T-cell (primary cell): ENCODE measurements at regions not wholly inside any gene's neighbourhood (a gene's known extent, or its start where the extent isn't known, plus 50 kb on each side); places are given as distances from the start of the nearest gene placed in this dataset.

Experiments
- ATAC-seq, 4 experiments: fragments of 200-7000 bp in 3 of 4; fragments of 150-1000 bp in 1 of 4; cut with Tn5 transposase; replicated peaks in 1 of 4; 1 replicate in 3 of 4; 2 replicates in 1 of 4; pipeline ENCODE4 v1.10.0; 2021; ENCODE audit warnings: moderate library complexity in 3 of 4, mild to moderate bottlenecking in 2 of 4, moderate number of reproducible peaks in 1 of 4
- CTCF ChIA-PET, 2 donors: fragments of 300-600 bp; sonication (Branson Sonifier 250); formaldehyde crosslinking; loops; one replicate each; lab custom pipeline; 2022; ENCODE audit warnings: antibody characterized with exemption in 2 of 2; lab: Charles Lee
- POLR2A ChIA-PET, 2 donors: fragments of 300-600 bp; sonication (Branson Sonifier 250); formaldehyde crosslinking; loops; one replicate each; lab custom pipeline; 2022; ENCODE audit warnings: antibody characterized with exemption in 2 of 2; lab: Charles Lee
- DNase-seq, 35 experiments: peaks; one replicate each; pipeline versions ENCODE4 v3.0.0 to v3.0.0-alpha.2; 2013 to 2023
- H3K27ac ChIP-seq: one replicate; pipeline ENCODE4 v1.5.1; 2013; ENCODE audit warnings: low read length
- H3K27me3 ChIP-seq, 2 experiments: replicated peaks in 1 of 2; 1 replicate in 1 of 2; 2 replicates in 1 of 2; pipeline versions ENCODE4 v1.6.1 to v1.7.0; 2013; ENCODE audit warnings: low read length in 1 of 2, mixed read lengths in 1 of 2; ENCODE audit not compliant: control insufficient read depth in 2 of 2, insufficient read depth in 2 of 2; ENCODE audit errors: extremely low read depth in 1 of 2
- H3K36me3 ChIP-seq, 2 donors: 1 replicate in 1 of 2; 2 replicates in 1 of 2; pipeline versions ENCODE4 v1.6.1 to v1.7.0; 2013; ENCODE audit warnings: low read length in 1 of 2; ENCODE audit not compliant: control insufficient read depth in 2 of 2, insufficient read depth in 1 of 2; ENCODE audit errors: extremely low read depth in 1 of 2
- H3K4me1 ChIP-seq, 2 experiments: 1 replicate in 1 of 2; 2 replicates in 1 of 2; pipeline versions ENCODE4 v1.6.1 to v1.7.0; 2013; ENCODE audit warnings: low read length in 2 of 2, mixed read lengths in 1 of 2; ENCODE audit not compliant: insufficient read depth in 2 of 2, control insufficient read depth in 1 of 2; ENCODE audit errors: extremely low read depth in 1 of 2
- H3K4me3 ChIP-seq, 2 donors: 1 replicate in 1 of 2; 2 replicates in 1 of 2; pipeline versions ENCODE4 v1.5.1 to v1.7.0; 2013; ENCODE audit warnings: mild to moderate bottlenecking in 2 of 2, low read length in 1 of 2, moderate library complexity in 1 of 2; ENCODE audit not compliant: control insufficient read depth in 1 of 2; ENCODE audit errors: extremely low read depth in 1 of 2
- H3K9me3 ChIP-seq: 2 replicates; pipeline ENCODE4 v1.7.0; 2013
- H3K27ac Mint-ChIP-seq, 2 donors: one replicate each; pipeline ENCODE4 v1.8.0; 2020 to 2021; ENCODE audit warnings: mild to moderate bottlenecking in 2 of 2, mixed read lengths in 2 of 2
- H3K27me3 Mint-ChIP-seq, 2 donors: one replicate each; pipeline ENCODE4 v1.8.0; 2021 to 2022; ENCODE audit warnings: mixed read lengths in 2 of 2
- H3K36me3 Mint-ChIP-seq: one replicate; pipeline ENCODE4 v1.8.0; 2021; ENCODE audit warnings: mixed read lengths
- H3K4me1 Mint-ChIP-seq, 3 donors: one replicate each; pipeline ENCODE4 v1.8.0; 2020 to 2022; ENCODE audit warnings: mixed read lengths in 3 of 3, mild to moderate bottlenecking in 1 of 3
- H3K4me3 Mint-ChIP-seq, 3 donors: one replicate each; pipeline ENCODE4 v1.8.0; 2020 to 2022; ENCODE audit warnings: mild to moderate bottlenecking in 3 of 3, mixed read lengths in 3 of 3, moderate library complexity in 3 of 3
- H3K9me3 Mint-ChIP-seq, 3 donors: one replicate each; pipeline ENCODE4 v1.8.0; 2020 to 2022; ENCODE audit warnings: mixed read lengths in 3 of 3
- WGBS: methylation state at CpG from one replicate; pipeline ENCODE4 v1.1.5; 2013; ENCODE audit warnings: missing lambda C conversion rate; ENCODE audit not compliant: insufficient coverage; 5-methylcytosine and 5-hydroxymethylcytosine counted together

DNA sequence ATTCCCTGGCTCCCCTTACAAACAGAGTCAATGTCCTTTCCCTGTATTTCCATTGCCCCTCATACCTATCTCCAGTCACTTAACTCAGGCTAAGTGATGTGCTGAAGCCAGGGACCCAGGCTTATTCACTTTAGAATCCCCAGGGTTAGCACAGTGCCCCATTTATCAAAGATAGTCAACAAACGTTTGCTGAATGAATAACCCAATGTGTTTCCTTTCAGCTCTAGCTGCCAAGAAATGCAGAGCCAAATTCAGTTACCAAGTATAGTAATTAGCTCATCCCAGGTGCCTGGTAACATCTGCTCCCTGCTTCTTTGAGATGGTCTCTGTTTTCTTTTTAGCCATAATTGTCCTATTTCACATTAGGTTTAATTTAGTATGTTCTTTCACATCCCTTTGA is 189.5 kb downstream of the PHLDA1 start:
- Histone ChIP-seq H3K4me3 (no peak overlapping the region), H3K27ac (no peak overlapping the region), H3K4me1 (no peaks in the 10 kb centered on the region), H3K27me3 (no peaks in the 10 kb centered on the region), H3K36me3 (no peaks in the 10 kb centered on the region), H3K9me3 (no peaks in the 10 kb centered on the region)
- POLR2A ChIA-PET: no interaction called here
- DNase-seq: no peak
- peaks cover 0 to 7% of the 10 kb centered on the region in 2 donors for H3K27me3 Mint-ChIP-seq
- CTCF ChIA-PET: no interaction called here
- H3K9me3 Mint-ChIP-seq: peaks cover 0 to 14% (median 5%) of the 10 kb centered on the region in 3 donors
- no peaks in the 10 kb centered on the region for H3K36me3 Mint-ChIP-seq
- WGBS: 29% methylated on average over 1 of the region's 1 CpG
- H3K4me3 Mint-ChIP-seq: no peak overlapping the region
- no peak overlapping the region for H3K27ac Mint-ChIP-seq
- no peak for ATAC-seq
- no peaks in the 10 kb centered on the region for H3K4me1 Mint-ChIP-seq

DNA sequence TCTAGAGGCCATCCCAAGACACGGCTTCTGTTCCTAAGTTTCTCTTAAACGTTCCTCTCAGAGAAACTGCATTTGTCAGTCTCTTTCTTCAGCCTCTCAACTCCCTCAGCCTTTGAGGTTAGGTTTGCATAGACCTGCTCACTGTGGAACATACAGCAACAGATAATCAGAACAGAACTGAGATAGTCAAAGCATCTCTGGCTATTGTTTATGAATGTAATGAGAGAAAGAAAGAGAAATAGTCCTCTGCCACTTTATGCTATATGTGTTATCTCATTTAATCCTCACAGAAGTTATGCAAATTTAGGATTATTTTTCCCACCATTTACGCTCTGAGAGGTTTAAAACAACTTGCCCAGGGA is 190.6 kb downstream of the PHLDA1 start:
- Mint-ChIP-seq H3K27me3 (peaks cover 1 to 6% of the 10 kb centered on the region in 2 donors), H3K9me3 (peaks cover 0 to 8% (median 5%) of the 10 kb centered on the region in 3 donors), H3K4me1 (no peaks in the 10 kb centered on the region), H3K27ac (no peak overlapping the region), H3K36me3 (no peaks in the 10 kb centered on the region), H3K4me3 (no peak overlapping the region)
- ChIA-PET CTCF (no interaction called here), POLR2A (no interaction called here)
- WGBS: 60% methylated on average over 1 of the region's 3 CpGs
- H3K27ac ChIP-seq: no peak overlapping the region
- ATAC-seq (no peak), DNase-seq (no peak)
- H3K27me3 ChIP-seq: no peaks in the 10 kb centered on the region
- H3K9me3 ChIP-seq: no peaks in the 10 kb centered on the region
- H3K4me3 ChIP-seq: no peak overlapping the region
- no peaks in the 10 kb centered on the region for H3K36me3 ChIP-seq
- no peaks in the 10 kb centered on the region for H3K4me1 ChIP-seq

DNA sequence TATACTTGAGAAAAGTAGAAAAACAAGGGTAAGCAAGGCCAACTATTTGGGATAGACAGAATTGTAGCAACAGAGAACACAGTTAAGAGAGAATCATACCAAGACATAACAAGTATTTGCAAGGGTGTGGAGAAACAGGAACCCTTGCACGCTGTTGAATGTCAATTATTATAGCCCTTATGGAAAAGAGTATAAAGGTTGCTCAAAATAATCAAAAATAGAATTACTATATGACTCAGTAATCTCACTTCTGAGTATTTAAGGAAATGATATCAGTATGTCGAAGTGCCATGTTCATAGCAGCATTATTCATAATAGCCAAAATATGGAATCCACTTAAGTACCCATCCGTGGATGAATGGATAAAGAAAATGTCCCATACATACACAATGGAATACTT is 193.3 kb downstream of the PHLDA1 start:
- H3K4me3 ChIP-seq: no peak overlapping the region
- peaks cover 4 to 11% of the 10 kb centered on the region in 2 donors for H3K27me3 Mint-ChIP-seq
- no peaks in the 10 kb centered on the region for H3K36me3 ChIP-seq
- no peak overlapping the region for H3K27ac ChIP-seq
- DNase-seq (no peak), ATAC-seq (no peak)
- no CpG with 5 or more reads among the region's 3 CpGs for WGBS
- H3K36me3 Mint-ChIP-seq: no peaks in the 10 kb centered on the region
- CTCF ChIA-PET: no interaction called here
- POLR2A ChIA-PET: no interaction called here
- no peak overlapping the region for H3K4me3 Mint-ChIP-seq
- no peak overlapping the region for H3K27ac Mint-ChIP-seq
- H3K4me1 ChIP-seq: no peaks in the 10 kb centered on the region
- H3K9me3 ChIP-seq: no peaks in the 10 kb centered on the region
- H3K9me3 Mint-ChIP-seq: peaks cover 0 to 5% (median 5%) of the 10 kb centered on the region in 3 donors
- no peaks in the 10 kb centered on the region for H3K4me1 Mint-ChIP-seq
- no peaks in the 10 kb centered on the region for H3K27me3 ChIP-seq

DNA sequence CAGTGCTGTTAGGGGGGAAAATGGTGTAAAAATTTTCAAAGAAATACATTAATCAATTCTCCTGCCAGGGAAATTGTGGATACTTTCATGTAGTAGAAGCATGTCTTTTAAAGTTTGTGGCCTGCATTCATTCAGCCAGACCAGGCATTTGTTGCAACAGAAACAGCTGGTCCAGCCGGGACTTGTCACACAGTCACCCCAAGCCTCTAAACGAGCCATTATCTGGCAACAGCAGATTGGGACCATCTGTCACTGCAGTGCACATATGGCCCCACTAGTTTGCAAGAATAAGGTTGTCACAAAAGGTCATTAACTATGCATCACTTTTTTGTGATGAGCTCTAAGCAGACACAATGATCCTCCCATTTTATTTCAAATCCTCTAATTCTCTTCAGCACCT is 193.9 kb downstream of the PHLDA1 start:
- Histone ChIP-seq H3K36me3 (no peaks in the 10 kb centered on the region), H3K27ac (no peak overlapping the region), H3K4me3 (no peak overlapping the region), H3K4me1 (no peaks in the 10 kb centered on the region), H3K27me3 (no peaks in the 10 kb centered on the region), H3K9me3 (no peaks in the 10 kb centered on the region)
- H3K27me3 Mint-ChIP-seq: peaks cover 4 to 11% of the 10 kb centered on the region in 2 donors
- H3K27ac Mint-ChIP-seq: no peak overlapping the region
- ChIA-PET CTCF (no interaction called here), POLR2A (no interaction called here)
- H3K9me3 Mint-ChIP-seq: peaks cover 0 to 5% (median 5%) of the 10 kb centered on the region in 3 donors
- 88% methylated on average over 2 of the region's 2 CpGs for WGBS
- H3K4me3 Mint-ChIP-seq: no peak overlapping the region
- ATAC-seq (no peak), DNase-seq (no peak)
- H3K36me3 Mint-ChIP-seq: no peaks in the 10 kb centered on the region
- no peaks in the 10 kb centered on the region for H3K4me1 Mint-ChIP-seq

DNA sequence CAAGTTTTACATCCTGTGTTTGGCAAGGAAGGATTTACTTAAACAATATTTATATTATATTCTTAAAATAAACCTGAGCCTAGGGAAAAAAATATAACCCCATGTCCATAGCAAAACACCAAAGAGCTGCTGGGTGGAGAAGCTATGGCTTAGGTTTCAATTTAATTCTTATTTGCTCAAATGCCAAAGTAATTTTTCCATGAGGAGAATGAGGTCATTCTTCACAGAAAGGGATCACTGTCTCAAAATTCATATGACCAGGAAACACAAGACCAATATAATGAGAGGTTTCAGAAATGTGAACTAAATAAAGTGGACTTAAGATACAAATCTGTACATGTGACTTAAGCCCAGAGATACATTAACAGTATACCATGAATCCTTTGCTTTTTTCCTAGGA is 195.0 kb downstream of the PHLDA1 start:
- Histone ChIP-seq H3K36me3 (no peaks in the 10 kb centered on the region), H3K27ac (no peak overlapping the region), H3K4me1 (no peaks in the 10 kb centered on the region), H3K9me3 (no peaks in the 10 kb centered on the region), H3K27me3 (no peaks in the 10 kb centered on the region), H3K4me3 (no peak overlapping the region)
- CTCF ChIA-PET: no interaction called here
- peaks cover 0 to 5% (median 5%) of the 10 kb centered on the region in 3 donors for H3K9me3 Mint-ChIP-seq
- no peak overlapping the region for H3K27ac Mint-ChIP-seq
- peaks cover 4 to 7% of the 10 kb centered on the region in 2 donors for H3K27me3 Mint-ChIP-seq
- DNase-seq (no peak), ATAC-seq (no peak)
- H3K4me1 Mint-ChIP-seq: no peaks in the 10 kb centered on the region
- no peak overlapping the region for H3K4me3 Mint-ChIP-seq
- POLR2A ChIA-PET: no interaction called here
- no peaks in the 10 kb centered on the region for H3K36me3 Mint-ChIP-seq

DNA sequence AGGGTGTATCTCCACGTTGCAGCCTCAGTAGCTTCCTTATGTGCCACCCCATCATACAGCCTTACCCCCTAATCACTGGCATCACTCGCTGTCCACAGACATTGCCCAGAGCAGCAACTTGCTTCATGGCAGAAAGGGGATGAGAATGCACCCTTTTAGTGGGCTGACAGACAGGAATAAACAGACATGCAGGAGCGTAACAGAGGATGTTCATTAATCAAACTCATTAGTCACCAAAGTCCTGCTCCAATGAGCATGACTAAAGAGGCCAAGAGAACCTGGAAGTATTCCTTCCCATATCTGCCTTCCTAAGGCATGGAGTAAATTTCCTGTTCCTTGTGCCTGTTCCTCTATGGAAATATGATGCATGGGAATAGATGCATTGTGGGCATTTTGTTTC is 197.0 kb downstream of the PHLDA1 start:
- CTCF ChIA-PET: interaction anchor here in 1 of 2 donors (0.6 kb wide), 1 partner anchor 58 kb away, joined by 3 read pairs; no protein-coding TSS in a partner anchor
- POLR2A ChIA-PET: interaction anchor here in 1 of 2 donors (0.6 kb wide), 1 partner anchor 283 kb away, joined by 4 read pairs; no protein-coding TSS in a partner anchor
- H3K4me1 Mint-ChIP-seq: no peaks in the 10 kb centered on the region
- no peak overlapping the region for H3K27ac Mint-ChIP-seq
- peaks cover 4 to 7% of the 10 kb centered on the region in 2 donors for H3K27me3 Mint-ChIP-seq
- 80% methylated on average over 2 of the region's 3 CpGs for WGBS
- peaks cover 0 to 5% (median 5%) of the 10 kb centered on the region in 3 donors for H3K9me3 Mint-ChIP-seq
- ATAC-seq (no peak), DNase-seq (no peak)
- H3K27ac ChIP-seq: no peak overlapping the region
- no peaks in the 10 kb centered on the region for H3K36me3 ChIP-seq
- no peaks in the 10 kb centered on the region for H3K4me1 ChIP-seq
- H3K4me3 ChIP-seq: no peak overlapping the region
- no peak overlapping the region for H3K4me3 Mint-ChIP-seq
- no peaks in the 10 kb centered on the region for H3K36me3 Mint-ChIP-seq
- no peaks in the 10 kb centered on the region for H3K9me3 ChIP-seq
- H3K27me3 ChIP-seq: no peaks in the 10 kb centered on the region

DNA sequence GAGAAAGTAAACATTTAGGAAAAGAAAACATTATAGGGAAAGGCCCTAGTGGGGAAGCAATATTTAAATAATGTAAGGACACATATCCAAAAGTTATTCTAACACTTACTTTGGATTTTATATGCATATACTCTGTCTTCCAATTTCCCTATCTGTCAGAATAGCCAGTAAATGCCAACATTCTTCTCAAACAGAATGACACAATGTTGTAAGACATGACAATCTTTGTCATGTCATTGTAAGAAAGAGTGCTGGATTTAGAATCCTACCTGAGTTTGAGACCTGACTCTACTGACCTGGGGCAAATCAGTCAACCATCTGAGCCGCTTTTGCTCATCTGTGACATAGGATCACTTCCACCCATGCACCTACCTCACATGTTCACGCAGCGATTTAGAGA is 198.3 kb downstream of the PHLDA1 start:
- Mint-ChIP-seq H3K4me3 (no peak overlapping the region), H3K27ac (no peak overlapping the region), H3K4me1 (no peaks in the 10 kb centered on the region), H3K36me3 (no peaks in the 10 kb centered on the region), H3K27me3 (peaks cover 4 to 7% of the 10 kb centered on the region in 2 donors), H3K9me3 (no peaks in the 10 kb centered on the region)
- Histone ChIP-seq H3K4me1 (no peaks in the 10 kb centered on the region), H3K27me3 (no peaks in the 10 kb centered on the region), H3K36me3 (no peaks in the 10 kb centered on the region), H3K27ac (no peak overlapping the region), H3K9me3 (no peaks in the 10 kb centered on the region), H3K4me3 (no peak overlapping the region)
- ATAC-seq: no peak
- POLR2A ChIA-PET: no interaction called here
- DNase-seq: no peak
- no CpG with 5 or more reads among the region's 3 CpGs for WGBS
- CTCF ChIA-PET: interaction anchor here in 1 of 2 donors (0.7 kb wide), 1 partner anchor 9 kb away, joined by 3 read pairs; no protein-coding TSS in a partner anchor
